Renal cortex interstitium (tissue), 11 donors: ENCODE measurements at regions not wholly inside any gene's neighbourhood (a gene's known extent, or its start where the extent isn't known, plus 50 kb on each side); places are given as distances from the start of the nearest gene placed in this dataset.
"Not testable (repeated sequence)": the region's sequence is repeated elsewhere in the genome, so short reads cannot be mapped to it uniquely, and the experiment has no call there.

Experiments used
- DNase-seq, 11 donors: peaks; one replicate each; pipeline ENCODE4 v3.0.0-alpha.2; 2013; ENCODE audit warnings: low read depth in 9 of 11, low spot score in 4 of 11; ENCODE audit errors: extremely low read depth in 1 of 11

- not testable (repeated sequence) for DNase-seq
These were observed 67.5 kb upstream of the SEC22B start for GRCh38 chr1:120243867-120244266.

GRCh38 chr1:120242582-120242981, 66.3 kb upstream of the SEC22B start:
- DNase-seq = not testable (repeated sequence)

- DNase-seq = not testable (repeated sequence)
These were observed 65.5 kb upstream of the SEC22B start for GRCh38 chr1:120241868-120242267.

- DNase-seq = not testable (repeated sequence)
These were observed 63.9 kb upstream of the SEC22B start for GRCh38 chr1:120240181-120240580.

GRCh38 chr1:120239351-120239750, 63.0 kb upstream of the SEC22B start:
- DNase-seq = not testable (repeated sequence)

- not testable (repeated sequence) for DNase-seq
These were observed 62.5 kb upstream of the SEC22B start for GRCh38 chr1:120238867-120239266.

- not testable (repeated sequence) for DNase-seq
These were observed 57.3 kb upstream of the SEC22B start for GRCh38 chr1:120233661-120234018.

- DNase-seq = not testable (repeated sequence)
These were observed 56.7 kb upstream of the SEC22B start for GRCh38 chr1:120232834-120233660.

GRCh38 chr1:120229835-120230234, 53.5 kb upstream of the SEC22B start:
- DNase-seq = not testable (repeated sequence)
